OCI-LY3 (cell line): ENCODE measurements at regions not wholly inside any gene's neighbourhood (a gene's known extent, or its start where the extent isn't known, plus 50 kb on each side); places are given as distances from the start of the nearest gene placed in this dataset.

Experiments used
- H2AFZ ChIP-seq: fragments of 200-600, 300-600 bp; shearing (Covaris generic); 2 replicates; pipeline ENCODE4 v1.6.0; 2014; ENCODE audit warnings: antibody characterized with exemption, low read depth, low read length
- H3K27ac ChIP-seq: fragments of 200-600, 300-600 bp; sonication (generic); 2 replicates; pipeline ENCODE4 v1.5.1; 2014; ENCODE audit warnings: mild to moderate bottlenecking, low read length, moderate library complexity, mixed read lengths
- H3K27me3 ChIP-seq: fragments of 200-600, 300-600 bp; sonication (generic); 2 replicates; pipeline ENCODE4 v1.6.1; 2014; ENCODE audit warnings: low read depth, low read length, mixed read lengths
- H3K36me3 ChIP-seq: fragments of 200-600, 300-600 bp; sonication (generic); replicated peaks from 2 replicates; pipeline ENCODE3; 2014; ENCODE audit warnings: low read depth, low read length, mixed read lengths
- H3K4me1 ChIP-seq: fragments of 300-600, 200-600 bp; sonication (generic); 2 replicates; pipeline ENCODE4 v1.6.1; 2014; ENCODE audit warnings: low read length, mixed read lengths
- H3K4me2 ChIP-seq: fragments of 200-600, 300-600 bp; sonication (generic); 2 replicates; pipeline ENCODE4 v1.6.1; 2014; ENCODE audit warnings: low read length, mixed read lengths
- H3K4me3 ChIP-seq: fragments of 300-600, 200-600 bp; sonication (generic); 2 replicates; pipeline ENCODE4 v1.5.1; 2014; ENCODE audit warnings: antibody characterized with exemption, mild to moderate bottlenecking, low read length, moderate library complexity
- H3K79me2 ChIP-seq: fragments of 300-600, 200-600 bp; shearing (Covaris generic); 2 replicates; pipeline ENCODE4 v1.6.1; 2014; ENCODE audit warnings: mild to moderate bottlenecking, low read length, mixed read lengths
- H3K9ac ChIP-seq: fragments of 300-600, 200-600 bp; shearing (Covaris generic); 2 replicates; pipeline ENCODE4 v1.6.0; 2014; ENCODE audit warnings: mild to moderate bottlenecking, low read length, moderate library complexity
- H3K9me3 ChIP-seq: fragments of 200-600, 300-600 bp; shearing (Covaris generic); 2 replicates; pipeline ENCODE4 v1.6.1; 2014; ENCODE audit warnings: low read length, mixed read lengths; ENCODE audit not compliant: insufficient read depth
- H4K20me1 ChIP-seq: fragments of 200-600, 300-600 bp; sonication (generic); 2 replicates; pipeline ENCODE4 v1.6.1; 2016; ENCODE audit warnings: low read length, mixed read lengths; ENCODE audit not compliant: insufficient read depth
- CTCF ChIP-seq: fragments of 200-600, 300-600 bp; sonication (generic); IDR thresholded peaks from 2 replicates; pipeline ENCODE4 v1.5.1; 2014; ENCODE audit warnings: antibody characterized with exemption, low read length, low read depth
- EZH2phosphoT487 ChIP-seq: fragments of 200-600 bp; shearing (Covaris generic); IDR thresholded peaks from 2 replicates; pipeline ENCODE4 v1.6.1; 2018; ENCODE audit warnings: antibody characterized with exemption, mixed run types, low read depth

DNA sequence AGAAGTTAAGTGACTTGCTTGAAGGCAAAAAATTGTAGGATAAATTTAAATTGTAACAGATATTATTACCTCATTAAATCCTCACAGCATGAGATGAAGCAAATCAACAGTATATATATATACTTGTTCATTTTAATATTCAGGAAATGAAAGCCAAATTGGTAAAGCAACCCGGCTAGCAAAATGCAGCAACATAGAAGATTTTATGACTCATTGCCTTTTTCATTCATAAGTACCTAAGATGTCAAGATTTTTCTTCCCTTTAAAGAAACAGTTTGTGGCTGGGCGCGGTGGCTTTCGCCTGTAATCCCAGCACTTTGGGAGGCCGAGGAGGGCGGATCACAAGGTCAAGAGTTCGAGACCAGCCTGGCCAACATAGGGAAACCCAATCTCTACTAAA lies 190.5 kb upstream of the NRIP1 start:
- Histone ChIP-seq H2AFZ (no peak overlapping the region), H3K4me2 (no peak overlapping the region), H3K36me3 (no peaks in the 10 kb centered on the region), H3K4me3 (no peak overlapping the region), H4K20me1 (no peaks in the 10 kb centered on the region), H3K27me3 (no peaks in the 10 kb centered on the region), H3K9ac (no peak overlapping the region), H3K9me3 (no peaks in the 10 kb centered on the region), H3K79me2 (no peaks in the 10 kb centered on the region), H3K4me1 (no peaks in the 10 kb centered on the region), H3K27ac (no peak overlapping the region)
- no peak for TF ChIP-seq CTCF
- no peak for TF ChIP-seq EZH2phosphoT487

GRCh38 chr21:15255763-15256162 lies 191.0 kb upstream of the NRIP1 start:
- Histone ChIP-seq H4K20me1 (no peaks in the 10 kb centered on the region), H3K79me2 (no peaks in the 10 kb centered on the region), H3K27me3 (no peaks in the 10 kb centered on the region), H3K9me3 (no peaks in the 10 kb centered on the region), H3K4me3 (no peak overlapping the region), H3K4me1 (no peaks in the 10 kb centered on the region), H3K9ac (no peak overlapping the region), H2AFZ (no peak overlapping the region), H3K36me3 (no peaks in the 10 kb centered on the region), H3K27ac (no peak overlapping the region), H3K4me2 (no peak overlapping the region)
- TF ChIP-seq EZH2phosphoT487 (no peak), CTCF (no peak)

- no peak overlapping the region for H2AFZ ChIP-seq
- no peaks in the 10 kb centered on the region for H3K27me3 ChIP-seq
- no peaks in the 10 kb centered on the region for H4K20me1 ChIP-seq
- H3K36me3 ChIP-seq = no peaks in the 10 kb centered on the region
- H3K4me1 ChIP-seq = no peaks in the 10 kb centered on the region
- H3K79me2 ChIP-seq = no peaks in the 10 kb centered on the region
- no peak overlapping the region for H3K9ac ChIP-seq
- no peak overlapping the region for H3K4me3 ChIP-seq
- no peak overlapping the region for H3K4me2 ChIP-seq
- TF ChIP-seq EZH2phosphoT487 = no peak
- TF ChIP-seq CTCF = no peak
- H3K27ac ChIP-seq = no peak overlapping the region
- H3K9me3 ChIP-seq = no peaks in the 10 kb centered on the region
Observed at GRCh38 chr21:15256996-15257395, 192.2 kb upstream of the NRIP1 start.

DNA sequence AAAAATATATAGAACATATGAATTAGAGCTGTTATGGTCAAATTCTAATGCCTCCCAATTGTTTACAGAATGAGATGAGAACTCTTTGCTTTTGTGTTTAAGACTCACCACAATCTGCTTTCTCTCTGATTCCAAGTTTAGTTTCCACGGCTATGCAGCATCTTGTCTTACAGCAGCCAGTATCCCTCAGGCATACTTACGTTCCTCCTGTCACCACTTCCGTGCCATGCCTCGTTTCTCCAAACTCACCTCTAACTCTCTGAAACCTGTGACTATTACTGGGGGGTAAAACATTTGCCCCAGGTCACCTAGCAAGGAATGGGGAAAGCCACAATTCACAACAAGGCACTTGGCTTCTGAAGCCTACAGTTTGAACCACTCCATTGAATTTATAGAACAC lies 192.8 kb upstream of the NRIP1 start:
- TF ChIP-seq EZH2phosphoT487 (no peak), CTCF (no peak)
- no peak overlapping the region for H3K27ac ChIP-seq
- H3K9ac ChIP-seq = no peak overlapping the region

More for the DNA sequence above, 192.8 kb upstream of the NRIP1 start:
- H3K36me3 ChIP-seq = no peaks in the 10 kb centered on the region
- H3K4me1 ChIP-seq = no peaks in the 10 kb centered on the region
- H3K27me3 ChIP-seq = no peaks in the 10 kb centered on the region
- no peak overlapping the region for H3K4me3 ChIP-seq
- no peaks in the 10 kb centered on the region for H4K20me1 ChIP-seq
- no peak overlapping the region for H3K4me2 ChIP-seq
- H3K79me2 ChIP-seq = no peaks in the 10 kb centered on the region
- no peak overlapping the region for H2AFZ ChIP-seq
- no peaks in the 10 kb centered on the region for H3K9me3 ChIP-seq
